NCI-H774 (cell line): ENCODE measurements at regions not wholly inside any gene's neighbourhood (a gene's known extent, or its start where the extent isn't known, plus 50 kb on each side); places are given as distances from the start of the nearest gene placed in this dataset.
A peak's percentile ranks its signal among the peaks of the same experiment; 100 is the strongest.
"Not testable (repeated sequence)": the region's sequence is repeated elsewhere in the genome, so short reads cannot be mapped to it uniquely, and the experiment has no call there.

Experiments used
- DNase-seq: peaks from one replicate; lab custom pipeline; 2025; lab: John Stamatoyannopoulos, UW

GRCh38 chr11:93902921-93903320 is 52.5 kb upstream of the VSTM5 start:
- no peak for DNase-seq

GRCh38 chr11:93903989-93904388 is 53.6 kb upstream of the VSTM5 start:
- no peak for DNase-seq

GRCh38 chr11:93904716-93905115 is 54.3 kb upstream of the VSTM5 start:
- peak; percentile 10 for DNase-seq

GRCh38 chr11:93905384-93905783 is 55.0 kb upstream of the VSTM5 start:
- no peak for DNase-seq

- no peak for DNase-seq
Observed at GRCh38 chr11:93906486-93906885, 56.1 kb upstream of the VSTM5 start.

GRCh38 chr11:93907901-93908300 is 57.5 kb upstream of the VSTM5 start:
- DNase-seq: no peak

- DNase-seq: no peak
Observed at GRCh38 chr11:93908689-93909088, 58.3 kb upstream of the VSTM5 start.

- DNase-seq: no peak
Observed at GRCh38 chr11:93917673-93918072, 67.3 kb upstream of the VSTM5 start.

- DNase-seq: peak; percentile 74
Observed at GRCh38 chr11:93921695-93922468, 71.5 kb upstream of the VSTM5 start.

- DNase-seq: no peak
Observed at GRCh38 chr11:93922830-93923229, 72.4 kb upstream of the VSTM5 start.

- DNase-seq: not testable (repeated sequence)
Observed at GRCh38 chr11:93926099-93926498, 75.7 kb upstream of the VSTM5 start.

- no peak for DNase-seq
Observed at GRCh38 chr11:93929407-93929806, 79.0 kb upstream of the VSTM5 start.

- DNase-seq: no peak
Observed at GRCh38 chr11:93933230-93933629, 82.8 kb upstream of the VSTM5 start.

GRCh38 chr11:93935826-93936225 is 85.3 kb upstream of the HEPHL1 start:
- peak; percentile 53 for DNase-seq

GRCh38 chr11:93936460-93936859 is 84.7 kb upstream of the HEPHL1 start:
- DNase-seq: no peak

GRCh38 chr11:93939084-93939760 is 81.9 kb upstream of the HEPHL1 start:
- no peak for DNase-seq

GRCh38 chr11:93940395-93940794 is 80.8 kb upstream of the HEPHL1 start:
- no peak for DNase-seq

- DNase-seq: no peak
Observed at GRCh38 chr11:93942176-93942575, 79.0 kb upstream of the HEPHL1 start.

GRCh38 chr11:93945596-93945995 is 75.6 kb upstream of the HEPHL1 start:
- DNase-seq: no peak

GRCh38 chr11:93952082-93952780 is 68.9 kb upstream of the HEPHL1 start:
- peak; percentile 15 for DNase-seq

GRCh38 chr11:93957397-93957952 is 63.7 kb upstream of the HEPHL1 start:
- no peak for DNase-seq

- peak; percentile 22 for DNase-seq
Observed at GRCh38 chr11:93958991-93959390, 62.2 kb upstream of the HEPHL1 start.

GRCh38 chr11:93959663-93960062 is 61.5 kb upstream of the HEPHL1 start:
- no peak for DNase-seq
